Activated CD4-positive, CD25-positive, alpha-beta regulatory T cell treated with anti-CD3 and anti-CD28 coated beads, Interleukin-2, amount 50 U/mL, for 16 hours (primary cell): ENCODE measurements at regions not wholly inside any gene's neighbourhood (a gene's known extent, or its start where the extent isn't known, plus 50 kb on each side); places are given as distances from the start of the nearest gene placed in this dataset.
"Not testable (repeated sequence)": the region's sequence is repeated elsewhere in the genome, so short reads cannot be mapped to it uniquely, and the experiment has no call there.

ENCODE experiments used
- DNase-seq: peaks from one replicate; pipeline ENCODE4 v3.0.0-alpha.2; 2020; ENCODE audit warnings: low read depth, low spot score

DNA sequence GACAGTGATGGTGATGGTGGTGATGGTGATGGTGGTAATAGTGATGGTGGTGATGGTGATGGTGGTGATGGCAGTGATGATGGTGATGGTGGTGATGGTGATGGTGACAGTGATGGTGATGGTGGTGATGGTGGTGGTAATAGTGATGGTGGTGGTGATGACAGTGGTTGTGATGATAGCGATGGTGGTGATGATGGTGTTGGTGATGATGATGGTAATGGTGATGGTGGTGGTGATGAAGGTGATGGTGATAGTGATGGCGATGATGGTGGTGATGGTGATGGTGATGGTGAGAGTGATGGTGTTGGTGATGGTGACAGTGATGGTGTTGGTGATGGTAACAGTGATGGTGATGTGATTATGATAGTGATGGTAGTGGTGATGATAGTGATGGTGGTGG is 94.3 kb downstream of the ASB1 start:
- DNase-seq, result no peak

DNA sequence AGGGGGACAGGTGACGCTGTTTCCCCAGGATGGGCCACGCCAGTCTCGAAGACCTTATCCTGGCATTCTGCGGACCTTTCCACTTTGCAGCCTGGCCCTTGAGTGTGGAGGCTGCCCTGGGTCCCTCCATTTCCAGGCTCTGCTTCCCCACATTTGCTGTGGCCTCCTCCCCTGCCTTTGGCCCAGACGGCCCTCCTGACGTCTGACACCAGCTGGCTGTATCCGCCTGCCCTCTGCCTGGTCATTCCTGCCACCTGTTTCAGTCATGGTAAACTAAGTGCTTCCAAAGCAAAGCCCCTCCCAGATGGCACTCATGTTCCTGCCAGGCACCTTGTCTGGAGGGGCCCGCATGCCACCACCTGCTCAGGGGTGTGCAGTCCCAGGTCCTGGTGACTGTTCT is 95.1 kb downstream of the ASB1 start:
- no peak for DNase-seq

DNA sequence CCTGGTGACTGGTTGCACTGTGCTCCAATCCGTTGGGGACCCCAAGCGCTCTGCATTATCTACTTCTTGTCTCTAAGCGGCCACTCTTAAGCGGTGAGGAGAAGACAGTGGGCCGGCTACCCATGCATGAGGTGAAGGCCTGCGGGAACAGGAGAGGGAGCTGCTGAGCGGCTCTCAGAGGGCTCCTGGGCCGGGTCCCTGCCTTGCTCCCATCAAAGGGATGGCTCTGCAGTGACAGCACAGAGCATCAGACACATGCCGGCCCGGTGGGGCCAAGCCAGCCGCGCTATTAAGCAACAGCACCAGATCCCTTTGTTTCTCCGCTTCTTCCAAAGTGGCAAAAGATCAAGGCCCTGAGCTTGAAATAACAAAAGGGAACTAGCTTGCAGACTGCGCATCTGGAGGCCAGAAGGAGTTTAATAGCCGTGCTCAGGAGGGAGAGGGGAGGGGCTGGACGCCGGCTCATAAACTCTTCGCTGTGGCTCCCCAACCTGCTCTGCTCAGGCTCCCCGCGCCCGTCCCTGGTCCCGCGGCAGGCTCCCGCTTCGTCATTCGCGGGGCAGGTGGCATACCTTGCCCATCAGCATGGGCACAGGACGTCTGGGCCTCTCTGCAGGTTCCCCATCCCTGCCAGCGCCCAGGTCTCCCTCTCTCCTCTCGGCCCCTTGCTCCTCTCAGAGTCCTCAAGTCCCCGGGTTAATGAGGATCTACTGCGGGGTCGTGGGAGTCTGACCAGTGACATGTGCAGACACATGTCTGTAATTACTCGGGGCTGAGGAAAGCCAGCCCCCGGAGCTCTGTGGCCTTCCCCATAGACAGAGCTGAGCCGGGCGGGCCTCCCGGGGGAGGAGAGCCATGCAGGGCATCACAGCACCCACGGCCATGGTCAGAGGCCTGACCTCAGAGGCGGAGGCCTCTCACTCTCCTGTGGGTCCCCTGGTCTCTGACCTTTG is 96.7 kb downstream of the ASB1 start:
- DNase-seq, result no peak

DNA sequence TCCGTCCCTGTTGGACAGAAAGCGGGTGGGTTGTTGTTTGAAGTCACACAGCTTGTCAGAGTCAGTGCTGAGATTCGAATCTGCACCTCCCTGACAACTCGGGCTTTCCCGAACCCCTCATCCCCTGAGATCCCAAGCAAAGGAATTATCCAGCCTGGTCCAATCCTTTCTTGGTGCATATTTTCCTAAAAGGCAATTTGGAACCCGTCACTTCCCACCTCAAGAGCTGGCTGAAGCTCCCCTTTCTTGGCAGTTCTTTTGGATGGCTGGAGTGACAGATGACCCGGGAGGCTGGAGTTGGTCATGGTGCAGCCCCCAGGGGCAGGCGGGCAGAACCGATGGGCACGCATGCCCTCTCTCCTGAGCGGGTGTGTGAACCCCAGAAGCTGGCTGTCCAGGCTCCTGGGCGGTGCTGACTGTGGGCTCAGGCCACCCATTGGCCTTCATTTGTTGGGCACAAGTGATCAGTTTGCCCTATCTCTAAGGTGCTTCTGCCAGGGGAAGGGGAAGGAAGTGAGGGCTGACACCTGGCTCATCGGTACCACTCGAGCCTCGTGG is 97.8 kb downstream of the ASB1 start:
- no peak for DNase-seq

DNA sequence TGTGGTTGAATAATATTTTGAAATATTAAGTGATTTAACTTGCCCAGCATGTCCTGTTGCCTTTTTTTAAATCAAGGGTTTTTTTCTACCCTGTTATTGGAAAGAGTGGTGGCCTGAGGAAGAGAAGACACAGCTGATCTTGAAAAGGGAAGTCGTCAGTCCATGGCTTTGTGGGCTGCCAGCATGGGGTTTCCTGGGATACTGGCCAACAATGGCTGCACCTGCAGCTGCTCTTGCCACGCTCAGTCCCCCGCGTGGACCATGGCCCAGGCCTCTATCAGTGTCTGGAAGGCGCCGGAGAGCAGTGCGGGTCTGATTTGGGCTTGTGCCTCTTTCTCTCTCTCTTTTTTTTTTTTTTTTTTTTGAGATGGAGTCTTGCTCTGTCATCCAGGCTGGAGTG is 99.3 kb downstream of the ASB1 start:
- DNase-seq, result no peak

DNA sequence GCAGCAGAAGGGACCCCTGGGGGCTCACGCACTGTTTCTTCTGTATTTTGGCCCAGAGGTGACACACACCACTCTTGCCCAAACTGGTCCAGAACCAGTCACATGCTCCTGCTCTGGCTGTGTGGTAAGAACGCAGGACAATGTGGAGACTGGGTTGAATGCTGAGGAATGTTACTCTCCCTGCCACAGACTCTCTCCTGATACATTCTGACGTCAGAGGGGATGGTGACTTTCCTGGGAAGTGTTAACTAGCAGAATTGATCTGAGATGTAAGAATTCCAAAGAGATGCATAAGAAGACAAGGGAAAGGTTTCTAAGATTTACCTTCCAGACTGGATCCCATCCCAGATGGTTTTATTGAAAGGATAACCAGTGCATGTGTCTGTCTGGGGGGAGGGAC is 100.8 kb downstream of the ASB1 start:
- DNase-seq, result no peak

- DNase-seq, result no peak
These were observed 102.4 kb downstream of the ASB1 start for GRCh38 chr2:238528953-238529781.

- DNase-seq, result not testable (repeated sequence)
These were observed 104.4 kb downstream of the ASB1 start for GRCh38 chr2:238531017-238531645.

DNA sequence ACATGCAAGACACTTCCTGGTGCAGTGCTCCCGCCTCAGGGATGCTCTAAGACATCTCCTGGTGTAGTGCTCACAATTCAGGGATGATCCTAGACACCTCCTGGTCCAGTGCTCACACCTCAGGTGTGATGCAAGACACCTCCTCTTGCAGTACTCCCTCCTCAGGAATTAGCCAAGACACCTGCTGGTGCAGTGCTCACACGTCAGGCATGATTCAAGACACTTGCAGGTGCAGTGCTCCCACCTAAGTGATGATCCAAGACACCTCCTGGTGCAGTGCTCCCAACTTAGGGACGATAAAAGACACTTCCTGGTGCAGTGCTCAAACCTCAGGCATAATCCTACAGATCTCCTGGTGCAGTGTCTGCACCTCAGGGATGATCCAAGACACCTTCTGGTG is 117.0 kb downstream of the ASB1 start:
- DNase-seq, result not testable (repeated sequence)

DNA sequence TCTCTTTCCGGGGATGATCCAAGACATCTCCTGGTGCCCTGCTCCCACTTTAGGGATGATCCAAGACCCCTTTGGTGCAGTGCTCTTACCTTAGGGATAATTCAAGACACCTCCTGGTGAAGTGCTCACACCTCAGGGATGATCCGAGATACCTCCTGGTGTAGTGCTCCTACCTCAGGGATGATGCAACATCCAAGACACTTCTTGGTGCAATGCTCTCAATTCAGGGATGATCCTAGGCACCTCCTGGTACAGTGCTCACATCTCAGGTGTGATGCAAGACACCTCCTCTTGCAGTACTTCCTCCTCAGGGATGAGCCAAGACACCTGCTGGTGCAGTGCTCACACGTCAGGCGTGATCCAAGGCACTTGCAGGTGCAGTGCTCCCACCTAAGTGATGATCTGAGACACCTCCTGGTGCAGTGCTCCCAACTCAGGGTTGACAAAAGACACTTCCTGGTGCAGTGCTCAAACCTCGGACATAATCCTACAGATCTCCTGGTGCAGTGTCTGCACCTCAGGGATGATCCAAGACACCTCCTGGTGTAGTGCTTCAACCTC is 122.3 kb downstream of the ASB1 start:
- DNase-seq, result no peak

- no peak for DNase-seq
These were observed 123.1 kb downstream of the ASB1 start for GRCh38 chr2:238549866-238550265.

GRCh38 chr2:238551091-238551490 is 124.4 kb downstream of the ASB1 start:
- no peak for DNase-seq

- no peak for DNase-seq
These were observed 125.5 kb downstream of the ASB1 start for GRCh38 chr2:238552226-238552625.

DNA sequence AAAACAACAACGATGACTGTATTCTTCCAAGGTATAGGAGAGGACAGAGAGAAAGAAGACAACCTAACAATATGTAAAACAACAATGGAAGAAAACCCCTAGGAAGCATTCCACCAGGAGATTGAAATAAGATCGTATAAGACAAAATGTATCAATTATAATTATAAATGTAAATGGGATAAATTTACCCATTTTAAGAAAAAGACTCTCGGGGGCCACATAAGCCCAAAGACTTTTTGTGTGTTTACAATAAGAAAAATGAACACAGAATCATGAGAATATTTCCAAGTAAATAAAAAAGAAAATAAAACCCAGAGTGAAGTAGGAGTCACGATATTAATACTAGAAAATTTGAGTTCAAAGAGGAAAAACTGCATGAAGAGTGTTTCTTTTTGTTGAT is 126.4 kb downstream of the ASB1 start:
- DNase-seq, result no peak

GRCh38 chr2:238554468-238555315 is 128.0 kb downstream of the ASB1 start:
- no peak for DNase-seq

GRCh38 chr2:238555786-238556542 is 129.2 kb downstream of the ASB1 start:
- DNase-seq, result no peak

- DNase-seq, result no peak
These were observed 130.7 kb downstream of the ASB1 start for GRCh38 chr2:238557431-238557830.

GRCh38 chr2:238557936-238558335 is 131.2 kb downstream of the ASB1 start:
- no peak for DNase-seq

GRCh38 chr2:238558456-238559099 is 131.9 kb downstream of the ASB1 start:
- DNase-seq, result no peak
